ENCODE measurements at regions not wholly inside any gene's neighbourhood (a gene's known extent, or its start where the extent isn't known, plus 50 kb on each side); places are given as distances from the start of the nearest gene placed in this dataset.
"Not testable (repeated sequence)": the region's sequence is repeated elsewhere in the genome, so short reads cannot be mapped to it uniquely, and the experiment has no call there.

DNA sequence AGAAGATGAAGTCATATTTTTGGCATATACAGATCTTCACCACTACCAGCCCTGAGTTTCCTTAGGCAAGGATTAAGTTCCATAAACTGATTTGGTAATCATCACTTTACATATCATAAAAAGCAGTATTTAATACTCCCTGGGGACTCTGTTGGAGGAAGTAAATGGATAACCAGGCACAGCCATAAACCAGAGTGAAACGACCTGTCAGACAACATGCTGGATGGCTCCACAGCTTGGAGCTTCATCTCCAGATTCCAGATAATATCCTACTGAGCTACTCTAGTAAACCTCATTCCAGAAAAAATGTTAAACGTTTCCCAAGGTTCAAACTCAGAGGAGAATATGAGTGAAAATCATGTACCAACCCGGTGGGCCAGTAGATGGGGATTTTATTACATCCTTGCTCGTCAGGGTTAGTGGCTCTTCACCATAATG lies 109.2 kb downstream of the BASP1 start:
- DNase-seq, result no peak

DNA sequence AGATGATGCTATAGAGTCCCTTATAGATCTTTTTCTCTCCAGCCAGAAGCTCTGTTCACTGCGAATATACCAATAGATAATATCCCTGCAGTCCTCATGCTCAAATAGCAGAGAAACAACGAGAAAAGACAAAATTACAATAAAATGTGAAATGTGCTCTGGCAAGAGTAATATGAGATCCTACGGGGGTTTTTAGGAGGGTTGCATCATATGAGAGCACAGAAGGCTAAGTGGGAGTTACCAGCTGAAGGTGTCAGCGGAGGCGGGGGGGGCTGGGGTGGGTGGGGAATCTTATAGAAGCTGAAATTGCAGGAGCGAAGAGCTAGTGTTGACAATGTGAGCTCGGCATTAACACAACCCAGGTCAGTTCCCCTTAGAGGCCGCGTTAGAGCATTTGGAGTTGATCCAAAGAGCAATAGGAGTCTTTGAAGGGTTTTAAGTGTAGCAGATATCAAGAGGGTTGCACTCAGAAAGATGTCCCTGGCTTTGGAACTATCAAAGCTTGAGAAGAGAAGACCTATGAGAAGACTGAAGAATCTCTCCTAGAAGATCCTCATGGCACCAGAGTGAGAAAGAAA lies 109.7 kb downstream of the BASP1 start:
- DNase-seq, result no peak

DNA sequence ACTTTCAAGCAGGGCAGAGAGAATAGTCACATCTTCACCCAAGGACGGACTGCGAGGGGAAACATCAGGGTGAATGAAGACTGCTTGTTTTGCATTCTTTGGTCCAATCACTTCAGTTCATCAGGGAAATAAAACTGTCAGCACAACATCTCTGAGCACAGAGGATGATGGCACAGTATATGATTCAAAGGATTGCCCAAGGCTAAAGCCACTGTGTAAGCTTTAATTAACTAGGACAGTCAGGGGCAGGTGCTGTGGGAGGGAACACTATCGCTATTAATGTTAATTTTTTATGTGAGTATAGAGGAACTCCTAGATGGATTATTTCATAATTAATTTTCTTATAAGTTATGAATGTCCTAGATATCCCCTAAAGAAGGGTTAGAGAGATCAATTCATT lies 112.1 kb downstream of the BASP1 start:
- DNase-seq, result no peak

DNA sequence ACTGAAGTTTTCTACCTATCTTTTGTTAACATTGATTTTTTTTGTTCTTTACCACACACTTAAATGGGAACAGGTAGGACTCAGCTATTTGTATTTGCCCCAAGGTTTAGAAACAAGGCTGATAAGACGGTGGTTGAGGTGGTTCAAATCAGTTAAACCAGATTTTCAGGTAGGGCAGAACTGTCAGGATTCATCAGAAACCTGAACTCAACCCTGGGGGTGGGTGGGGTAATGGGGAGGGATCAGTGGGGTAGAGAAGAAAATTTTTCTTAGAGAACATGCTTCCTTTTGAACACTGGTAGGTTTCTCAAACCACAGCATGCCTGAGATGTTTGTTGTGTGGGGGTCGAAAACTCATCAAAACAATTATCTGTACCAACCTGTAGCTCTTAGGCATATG lies 113.0 kb downstream of the BASP1 start:
- DNase-seq, result no peak

DNA sequence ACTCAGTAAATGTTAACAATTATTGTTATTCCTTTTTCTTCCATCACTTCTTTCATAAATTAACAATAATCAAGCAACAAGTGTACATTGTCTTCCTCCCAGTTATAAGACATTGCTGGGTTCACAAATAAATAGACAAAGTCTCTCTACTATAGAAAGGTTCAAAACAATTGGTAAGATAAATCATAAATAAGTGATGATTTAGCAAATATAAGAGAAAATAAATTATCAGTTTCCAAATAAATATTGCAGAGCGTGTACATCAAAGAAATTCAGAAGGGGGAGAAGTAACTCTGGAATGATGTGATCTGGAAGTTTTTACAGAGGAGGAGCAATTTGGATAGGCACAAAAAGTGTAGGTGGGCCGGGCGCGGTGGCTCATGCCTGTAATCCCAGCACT lies 114.2 kb downstream of the BASP1 start:
- no peak for DNase-seq

DNA sequence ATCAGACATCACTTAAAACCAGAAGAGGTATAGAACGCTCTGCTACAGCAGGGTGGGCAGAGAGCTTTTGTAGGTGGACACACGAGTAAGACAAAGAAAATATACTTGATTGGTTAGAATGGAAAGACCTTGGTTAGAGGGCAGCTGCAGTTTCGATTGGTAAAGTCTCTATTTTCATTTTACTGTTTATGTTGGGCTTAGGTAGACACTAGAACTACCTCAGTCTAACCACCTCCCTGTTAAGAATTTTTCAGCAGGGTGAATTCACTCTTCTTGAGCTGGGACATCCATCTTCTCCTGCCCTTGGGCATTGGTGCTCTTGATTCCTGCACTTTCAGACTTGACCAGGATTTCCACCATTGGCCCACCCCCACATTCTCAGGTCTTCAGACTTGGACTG lies 116.3 kb downstream of the BASP1 start:
- no peak for DNase-seq

DNA sequence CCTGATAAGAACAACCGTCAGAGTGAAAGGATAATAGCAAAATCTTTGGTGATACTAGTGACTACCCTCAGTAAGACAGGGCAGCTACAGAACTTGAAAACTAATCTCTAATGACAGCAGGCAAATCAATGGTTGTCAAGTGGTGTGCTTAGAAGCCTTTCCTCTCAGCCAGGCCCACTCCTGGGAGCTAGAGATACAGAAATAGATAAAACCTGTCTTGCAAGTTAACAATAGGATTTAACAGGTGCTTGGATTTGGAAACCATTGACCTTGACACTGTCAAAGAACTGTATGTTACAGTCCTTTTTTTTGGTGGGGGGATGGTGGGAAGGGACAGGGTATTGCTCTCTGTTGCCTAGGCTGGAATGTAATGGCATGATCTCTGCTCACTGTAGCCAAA lies 118.6 kb downstream of the BASP1 start:
- no peak for DNase-seq

DNA sequence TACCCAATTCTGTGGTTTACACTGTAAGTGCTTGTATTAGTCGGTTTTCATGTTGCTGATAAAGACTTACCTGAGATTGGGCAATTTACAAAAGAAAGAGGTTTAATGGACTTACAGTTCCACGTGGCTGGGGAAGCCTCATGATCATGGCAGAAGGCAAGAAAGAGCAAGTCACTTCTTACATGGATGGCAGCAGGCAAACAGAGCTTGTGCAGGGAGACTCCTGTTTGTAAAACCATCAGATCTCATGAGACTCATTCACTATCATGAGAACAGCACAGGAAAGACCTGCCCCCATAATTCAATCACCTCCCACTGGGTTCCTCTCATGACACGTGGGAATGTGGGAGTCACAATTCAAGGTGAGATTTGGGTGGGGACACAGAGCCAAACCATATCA lies 119.3 kb downstream of the BASP1 start:
- not testable (repeated sequence) for DNase-seq

DNA sequence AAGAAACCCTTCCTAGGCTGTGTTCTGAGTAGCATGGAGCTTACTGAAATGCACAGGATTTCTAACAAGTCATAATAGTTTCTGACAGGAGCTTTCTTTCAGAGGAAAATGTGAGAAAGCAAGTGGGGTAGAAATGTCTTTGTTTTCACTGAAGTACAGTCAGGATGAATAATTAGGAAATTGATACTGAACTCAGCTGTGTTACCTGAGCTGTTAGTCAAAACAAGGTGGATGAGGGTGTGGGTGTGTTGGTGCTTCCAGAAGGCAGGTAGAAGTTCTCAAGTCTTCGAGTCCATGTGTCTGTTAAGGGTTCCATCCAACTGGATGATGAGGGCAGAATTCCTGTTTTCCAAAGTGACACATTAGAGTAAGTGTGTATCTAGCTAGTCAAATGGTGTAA lies 122.4 kb downstream of the BASP1 start:
- DNase-seq, result no peak

DNA sequence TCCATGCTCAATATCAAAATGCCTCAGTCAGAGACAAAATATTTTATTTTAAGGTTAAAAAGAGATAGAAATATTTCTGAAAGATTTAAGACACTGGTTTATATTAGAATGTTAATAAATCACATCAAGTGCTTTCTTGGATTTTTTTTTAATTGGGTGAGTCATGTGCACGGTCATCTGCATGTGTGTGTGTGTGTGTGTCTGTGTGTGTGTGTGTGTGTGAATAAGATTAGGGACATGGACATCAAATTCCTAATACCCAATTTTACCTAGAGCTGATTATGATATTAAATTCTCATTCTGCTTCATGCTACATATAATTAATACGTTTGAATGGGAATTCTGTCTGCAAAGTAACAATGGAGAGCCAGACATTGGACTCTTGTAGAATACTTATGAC lies 122.9 kb downstream of the BASP1 start:
- DNase-seq, result no peak

DNA sequence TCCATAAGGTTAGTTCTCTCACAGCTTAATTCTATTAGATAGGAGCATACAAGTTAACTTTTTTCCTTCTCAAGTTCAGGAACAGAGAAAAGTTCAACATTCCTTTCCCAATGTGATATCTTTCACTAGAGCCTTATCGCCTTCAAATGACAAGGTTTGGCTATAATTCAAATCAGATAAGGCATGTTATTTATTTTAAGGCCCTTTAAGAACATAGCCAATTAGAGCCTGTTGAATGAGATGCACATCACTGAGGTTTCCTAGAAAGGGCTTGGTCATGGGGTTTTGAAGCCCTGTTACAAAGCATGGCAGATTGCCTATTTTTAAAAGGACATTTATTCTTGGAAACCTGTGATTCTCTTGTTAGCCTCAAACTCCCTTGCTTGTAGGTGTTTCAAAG lies 123.4 kb downstream of the BASP1 start:
- DNase-seq, result no peak

DNA sequence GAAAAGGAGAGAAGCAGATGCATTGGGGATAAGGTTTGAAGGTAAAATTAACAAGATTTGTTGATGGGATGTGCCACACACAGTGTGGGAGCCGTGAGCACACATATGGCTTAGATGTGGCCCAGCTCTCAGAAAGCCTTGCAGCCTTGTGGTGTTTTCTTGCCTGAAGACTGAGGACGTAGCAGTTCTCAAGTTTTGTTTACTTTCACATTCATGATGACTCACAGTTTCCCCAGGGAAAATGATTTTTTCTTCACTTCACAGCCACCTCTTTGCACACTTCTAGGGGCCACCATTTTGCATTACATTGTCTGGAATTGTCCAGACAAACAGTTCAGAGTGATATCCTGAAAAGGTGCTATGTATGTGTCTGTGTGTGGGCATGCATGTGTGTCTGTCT lies 126.2 kb downstream of the BASP1 start:
- DNase-seq, result peak; percentile 12

DNA sequence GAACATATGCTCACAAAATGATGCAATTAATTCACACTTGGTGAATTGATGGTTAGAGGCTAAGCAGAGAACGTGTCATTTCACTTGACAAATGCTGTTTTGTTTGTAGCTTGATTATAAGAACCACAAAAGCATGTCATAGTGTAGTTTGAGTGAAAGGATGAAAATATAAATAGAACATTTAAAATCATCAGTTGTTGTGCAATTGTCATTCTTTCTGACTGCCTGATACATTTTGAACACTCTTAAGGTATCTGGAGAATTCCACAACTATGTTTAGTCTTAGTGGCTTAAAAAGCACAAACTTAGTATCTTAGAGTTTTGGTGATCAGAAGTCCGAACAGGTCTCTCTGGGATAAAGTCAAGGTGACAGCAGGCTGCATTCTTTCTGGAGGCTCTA lies 129.4 kb downstream of the BASP1 start:
- no peak for DNase-seq

DNA sequence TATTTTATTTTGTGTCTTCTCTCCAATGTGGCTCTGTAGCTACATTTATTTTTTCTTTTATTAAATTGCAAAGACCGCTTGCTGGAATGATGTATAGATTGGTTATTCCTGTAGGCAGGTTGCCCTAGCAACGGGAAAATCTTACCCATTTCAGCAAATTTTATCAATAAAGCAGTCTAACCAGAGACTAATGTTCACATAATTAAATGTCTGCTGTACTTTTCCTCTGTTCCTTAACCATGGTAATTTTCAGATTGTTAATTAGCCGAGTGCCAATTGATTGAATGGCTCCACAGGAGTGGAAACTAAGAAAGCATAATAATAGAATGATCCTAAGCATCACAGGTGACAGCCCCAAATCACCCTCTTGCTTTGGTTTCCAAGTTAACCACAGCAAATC lies 134.8 kb downstream of the BASP1 start:
- DNase-seq, result no peak

DNA sequence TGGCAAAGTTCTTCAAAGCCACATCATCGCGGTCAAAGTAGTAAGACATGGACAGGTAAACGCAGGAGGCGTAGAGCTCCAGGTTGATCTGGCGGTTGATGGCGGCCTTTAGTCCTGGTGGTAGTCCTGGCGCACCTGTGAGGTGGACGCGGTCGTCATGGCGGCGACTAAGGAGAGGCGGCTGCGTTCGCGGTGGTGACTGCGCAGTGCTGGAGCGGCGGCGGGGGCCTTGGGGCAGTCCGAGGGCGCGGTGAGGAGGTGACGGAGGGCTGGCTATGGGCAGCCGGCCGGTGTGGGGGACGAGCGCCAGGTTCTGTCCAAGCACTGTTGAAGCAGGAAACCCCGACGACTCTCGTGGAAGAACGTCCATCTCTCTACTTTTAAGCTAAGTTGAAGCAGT lies 136.8 kb downstream of the BASP1 start:
- DNase-seq, result no peak

DNA sequence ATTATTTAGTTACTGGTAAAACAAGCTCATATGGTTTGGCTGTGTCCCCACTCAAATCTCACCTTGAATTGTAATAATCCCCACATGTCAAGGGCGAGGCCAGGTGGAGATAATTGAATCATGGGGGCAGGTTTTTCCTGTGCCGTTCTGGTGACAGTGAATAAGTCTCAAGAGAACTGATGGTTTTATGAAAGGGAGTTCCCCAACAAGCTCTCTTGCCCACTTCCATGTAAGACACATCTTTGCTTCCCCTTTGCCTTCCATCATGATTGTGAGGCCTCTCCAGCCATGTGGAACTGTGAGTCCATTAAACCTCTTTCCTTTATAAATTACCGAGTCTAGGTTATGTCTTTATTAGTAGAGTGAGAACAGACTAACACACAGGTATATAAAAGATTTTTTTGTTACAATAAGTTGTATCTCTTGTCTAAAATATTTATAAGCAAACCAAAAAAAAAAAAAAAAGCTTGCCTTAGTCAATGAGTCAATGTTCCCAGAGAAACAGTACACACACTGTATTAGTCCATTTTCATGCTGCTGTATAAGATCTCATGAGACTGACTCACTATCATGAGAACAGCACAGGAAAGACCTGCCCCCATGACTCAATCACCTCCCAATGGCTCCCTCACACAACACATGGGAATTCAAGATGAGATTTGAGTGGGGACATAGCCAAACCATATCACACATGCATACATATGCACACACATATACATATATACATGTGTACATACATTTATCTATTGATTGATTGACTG lies 138.3 kb downstream of the BASP1 start:
- no peak for DNase-seq

DNA sequence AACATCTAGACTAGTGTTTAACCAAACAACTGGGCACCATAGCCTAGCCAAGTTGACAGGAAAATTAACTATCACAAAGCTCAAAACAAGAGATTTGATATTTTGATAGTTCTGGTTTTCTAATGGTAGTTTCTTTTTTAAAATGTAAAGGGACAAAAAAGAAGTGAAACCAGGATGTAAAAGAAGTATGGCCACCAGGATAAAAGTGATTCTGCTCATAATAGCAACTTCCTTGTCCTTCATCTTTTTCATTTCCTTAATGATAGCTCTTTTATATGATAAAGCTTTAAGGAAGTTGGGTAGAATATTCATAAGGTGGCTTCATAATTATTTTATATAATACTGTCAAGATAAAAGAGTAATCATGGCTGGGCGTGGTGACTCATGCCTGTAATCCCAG lies 139.1 kb downstream of the BASP1 start:
- no peak for DNase-seq

DNA sequence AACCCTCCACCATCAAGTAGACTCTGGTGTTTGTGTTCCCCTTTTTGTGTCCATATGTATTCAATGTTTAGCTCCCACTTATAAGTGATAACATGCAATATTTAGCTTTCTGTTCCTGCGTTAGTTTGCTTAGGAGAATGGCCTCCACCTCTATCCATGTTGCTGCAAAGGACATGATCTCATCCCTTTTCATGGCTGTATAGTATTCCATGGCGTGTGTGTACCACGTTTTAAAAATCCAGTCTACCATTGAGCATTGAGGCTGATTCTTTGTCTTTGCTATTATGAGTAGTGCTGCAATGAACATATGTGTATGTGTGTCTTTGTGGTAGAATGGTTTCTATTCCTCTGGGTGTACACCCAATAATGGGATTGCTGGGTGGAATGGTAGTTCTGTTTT lies 140.1 kb downstream of the BASP1 start:
- no peak for DNase-seq

DNA sequence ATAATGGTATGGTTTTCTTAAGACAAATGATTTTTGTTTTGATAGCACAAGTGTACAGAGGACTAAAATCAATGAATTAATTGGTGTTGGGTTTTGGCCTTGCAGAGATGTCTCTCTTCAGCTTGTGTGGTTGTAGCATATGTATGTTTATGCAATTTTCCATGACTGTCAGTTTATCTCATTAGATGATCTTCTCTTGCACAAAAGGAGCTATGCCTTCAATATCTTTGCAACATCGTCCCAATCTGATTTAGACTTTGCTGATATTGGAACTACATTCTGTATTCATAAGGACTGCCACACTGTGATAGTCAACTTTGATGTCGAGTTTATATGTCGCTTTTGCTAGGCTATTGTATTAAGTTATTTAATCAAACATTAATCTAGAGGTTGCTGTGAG lies 140.0 kb upstream of the TAF11L2 start:
- no peak for DNase-seq

DNA sequence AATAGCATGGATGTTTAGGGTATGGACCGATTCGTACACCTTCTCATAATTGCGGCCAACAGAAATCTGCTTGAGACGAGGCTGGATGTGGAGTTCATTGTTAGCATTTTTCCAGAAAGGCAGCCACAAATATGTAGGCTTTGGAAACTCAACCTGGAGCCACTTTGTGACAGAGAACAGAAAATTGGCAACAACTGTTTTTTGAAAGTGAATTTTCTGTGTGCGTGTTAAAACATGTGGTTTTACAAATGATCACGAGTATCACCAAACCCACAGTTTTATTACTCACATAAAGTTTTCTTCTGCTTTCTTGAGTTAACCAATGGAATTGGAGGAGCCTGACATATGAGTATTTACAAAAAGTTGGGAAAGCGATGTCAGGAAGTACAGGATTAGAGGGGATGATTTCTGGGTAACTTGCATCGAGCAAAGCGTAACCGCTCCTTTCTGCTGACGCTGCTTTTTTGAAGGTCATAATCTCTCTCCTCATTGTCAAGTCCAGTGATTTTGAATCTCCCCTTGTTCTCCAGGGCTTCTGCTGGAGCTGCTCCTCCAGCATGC lies 138.5 kb upstream of the TAF11L2 start:
- peak; percentile 50 for DNase-seq

DNA sequence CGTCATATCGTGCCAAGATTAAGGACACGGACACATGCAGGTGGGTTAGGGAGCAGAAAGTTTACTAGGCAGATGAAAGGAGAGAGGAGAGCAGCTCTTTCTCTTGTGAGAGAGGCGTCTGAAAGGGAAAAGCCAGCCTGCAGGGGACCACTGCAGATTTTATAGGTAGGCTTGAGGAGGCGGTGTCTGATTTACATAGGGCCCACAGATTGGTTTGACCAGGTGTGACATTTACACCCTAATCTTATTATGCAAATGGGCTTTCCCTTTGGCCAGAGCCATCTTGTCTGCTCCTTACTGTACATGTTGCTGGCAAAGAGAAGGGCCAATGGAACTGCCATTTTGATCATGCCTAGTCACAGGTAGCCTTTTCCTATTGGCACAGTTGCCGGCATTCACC lies 137.2 kb upstream of the TAF11L2 start:
- DNase-seq, result no peak

DNA sequence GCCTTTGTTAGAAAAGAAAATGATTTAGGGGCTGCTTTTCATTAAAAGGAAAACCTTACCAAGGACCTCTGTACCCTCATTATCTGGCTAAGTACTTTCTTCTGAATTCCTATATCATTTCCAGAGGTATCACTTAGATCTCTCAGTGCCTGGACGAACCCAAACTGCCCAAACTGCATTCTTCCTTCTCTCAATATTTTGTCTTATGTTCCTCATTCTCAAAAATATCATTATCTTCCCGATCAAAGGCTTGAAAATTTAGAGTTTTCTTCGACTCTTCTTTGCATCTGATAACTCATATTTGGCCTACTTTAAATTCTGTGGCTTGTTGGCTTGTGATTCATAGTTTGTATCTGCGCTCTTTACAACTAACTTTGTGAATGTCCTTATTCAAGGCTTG lies 136.7 kb upstream of the TAF11L2 start:
- no peak for DNase-seq

DNA sequence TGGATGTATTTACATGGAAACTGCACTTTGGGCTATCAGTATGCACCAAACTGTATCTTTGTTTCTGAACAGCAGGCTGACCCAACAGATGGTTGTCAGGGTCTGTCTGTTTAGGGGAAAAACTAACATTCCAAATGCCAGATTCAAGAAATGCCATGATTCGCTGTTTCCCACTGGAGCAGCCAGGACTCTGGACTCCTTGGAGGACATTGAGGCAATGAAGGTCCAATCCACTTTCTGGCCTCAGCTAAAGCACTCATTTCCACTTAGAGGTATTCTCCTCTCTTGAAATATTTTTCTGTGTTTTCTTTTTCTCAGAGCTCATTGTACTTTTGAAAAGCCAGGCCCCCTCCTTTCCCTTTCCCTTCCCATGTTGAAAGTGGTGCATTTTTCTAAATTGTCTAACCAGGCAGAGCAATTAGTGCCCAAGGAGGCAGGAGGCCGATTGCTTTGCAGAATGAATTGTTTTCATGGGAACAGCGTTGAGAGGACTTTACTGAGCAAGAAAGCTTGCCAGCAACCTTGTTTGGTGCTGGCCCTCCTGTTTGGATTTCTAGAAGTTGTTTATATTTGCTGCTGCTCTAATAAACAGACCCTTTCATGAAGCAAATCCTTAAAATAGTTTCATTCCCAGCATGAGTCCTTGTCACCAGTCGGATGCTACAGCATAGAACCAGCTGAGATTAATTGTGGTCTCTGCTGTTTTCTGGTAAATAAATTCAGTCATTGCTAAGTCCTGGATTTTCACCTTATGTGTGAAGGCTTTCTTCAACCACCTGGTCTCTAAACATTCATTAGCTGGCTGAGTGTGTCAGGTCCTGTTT lies 132.8 kb upstream of the TAF11L2 start:
- DNase-seq, result no peak

All from muscle of arm (tissue), 1 donor.